AG04449 (cell line): ENCODE measurements at regions not wholly inside any gene's neighbourhood (a gene's known extent, or its start where the extent isn't known, plus 50 kb on each side); places are given as distances from the start of the nearest gene placed in this dataset.
"Not testable (repeated sequence)": the region's sequence is repeated elsewhere in the genome, so short reads cannot be mapped to it uniquely, and the experiment has no call there.

Source experiments
- CTCF ChIA-PET: fragments of 350-600 bp; formaldehyde crosslinking; extraction: SDS; loops from one replicate; lab custom pipeline; 2021; ENCODE audit warnings: antibody characterized with exemption; lab: Yijun Ruan, JAX
- POLR2A ChIA-PET: fragments of 400-600, 350-600 bp; formaldehyde crosslinking; extraction: SDS; loops from one replicate; lab custom pipeline; 2020; ENCODE audit warnings: antibody characterized with exemption, inconsistent platforms; lab: Yijun Ruan, JAX
- DNase-seq: peaks from one replicate; pipeline ENCODE4 v3.0.0-alpha.2; 2010; ENCODE audit warnings: low read depth, low spot score
- H3K4me3 ChIP-seq: 2 replicates; pipeline ENCODE4 v1.5.1; 2011; ENCODE audit warnings: low read depth, mild to moderate bottlenecking, control low read depth, low read length
- TF ChIP-seq, protein P1 (sequence below): IDR thresholded peaks from one replicate; pipeline ENCODE4 v1.5.1; 2011; ENCODE audit warnings: mild to moderate bottlenecking, moderate library complexity, low read length, control low read depth, inconsistent platforms; ENCODE audit not compliant: insufficient read depth; ENCODE audit errors: missing control alignments

- TF ChIP-seq, protein P1, sequence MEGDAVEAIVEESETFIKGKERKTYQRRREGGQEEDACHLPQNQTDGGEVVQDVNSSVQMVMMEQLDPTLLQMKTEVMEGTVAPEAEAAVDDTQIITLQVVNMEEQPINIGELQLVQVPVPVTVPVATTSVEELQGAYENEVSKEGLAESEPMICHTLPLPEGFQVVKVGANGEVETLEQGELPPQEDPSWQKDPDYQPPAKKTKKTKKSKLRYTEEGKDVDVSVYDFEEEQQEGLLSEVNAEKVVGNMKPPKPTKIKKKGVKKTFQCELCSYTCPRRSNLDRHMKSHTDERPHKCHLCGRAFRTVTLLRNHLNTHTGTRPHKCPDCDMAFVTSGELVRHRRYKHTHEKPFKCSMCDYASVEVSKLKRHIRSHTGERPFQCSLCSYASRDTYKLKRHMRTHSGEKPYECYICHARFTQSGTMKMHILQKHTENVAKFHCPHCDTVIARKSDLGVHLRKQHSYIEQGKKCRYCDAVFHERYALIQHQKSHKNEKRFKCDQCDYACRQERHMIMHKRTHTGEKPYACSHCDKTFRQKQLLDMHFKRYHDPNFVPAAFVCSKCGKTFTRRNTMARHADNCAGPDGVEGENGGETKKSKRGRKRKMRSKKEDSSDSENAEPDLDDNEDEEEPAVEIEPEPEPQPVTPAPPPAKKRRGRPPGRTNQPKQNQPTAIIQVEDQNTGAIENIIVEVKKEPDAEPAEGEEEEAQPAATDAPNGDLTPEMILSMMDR, result no peak
- POLR2A ChIA-PET, result no interaction called here
- CTCF ChIA-PET, result interaction anchor here (1.2 kb wide), 1 partner anchor 12 kb away, joined by 4 read pairs; no protein-coding TSS in a partner anchor
- H3K4me3 ChIP-seq, result no peak overlapping the region
- no peak for DNase-seq
Observed at GRCh38 chr7:1355568-1356340, 103.5 kb downstream of the MICALL2 start.

- CTCF ChIA-PET, result not testable (repeated sequence)
Observed at GRCh38 chr7:1356853-1357252, 102.4 kb downstream of the MICALL2 start.

GRCh38 chr7:1357260-1357600 lies 102.0 kb downstream of the MICALL2 start:
- POLR2A ChIA-PET, H3K4me3 ChIP-seq, CTCF ChIA-PET, DNase-seq: not testable (repeated sequence)

More at GRCh38 chr7:1356853-1357252, 102.4 kb downstream of the MICALL2 start:
- H3K4me3 ChIP-seq, POLR2A ChIA-PET, DNase-seq: not testable (repeated sequence)

- no peak overlapping the region for H3K4me3 ChIP-seq
- CTCF ChIA-PET, result no interaction called here
- no peak for DNase-seq
- POLR2A ChIA-PET, result no interaction called here
- TF ChIP-seq, protein P1, result no peak
Observed at GRCh38 chr7:1357601-1358271, 101.5 kb downstream of the MICALL2 start.

DNA sequence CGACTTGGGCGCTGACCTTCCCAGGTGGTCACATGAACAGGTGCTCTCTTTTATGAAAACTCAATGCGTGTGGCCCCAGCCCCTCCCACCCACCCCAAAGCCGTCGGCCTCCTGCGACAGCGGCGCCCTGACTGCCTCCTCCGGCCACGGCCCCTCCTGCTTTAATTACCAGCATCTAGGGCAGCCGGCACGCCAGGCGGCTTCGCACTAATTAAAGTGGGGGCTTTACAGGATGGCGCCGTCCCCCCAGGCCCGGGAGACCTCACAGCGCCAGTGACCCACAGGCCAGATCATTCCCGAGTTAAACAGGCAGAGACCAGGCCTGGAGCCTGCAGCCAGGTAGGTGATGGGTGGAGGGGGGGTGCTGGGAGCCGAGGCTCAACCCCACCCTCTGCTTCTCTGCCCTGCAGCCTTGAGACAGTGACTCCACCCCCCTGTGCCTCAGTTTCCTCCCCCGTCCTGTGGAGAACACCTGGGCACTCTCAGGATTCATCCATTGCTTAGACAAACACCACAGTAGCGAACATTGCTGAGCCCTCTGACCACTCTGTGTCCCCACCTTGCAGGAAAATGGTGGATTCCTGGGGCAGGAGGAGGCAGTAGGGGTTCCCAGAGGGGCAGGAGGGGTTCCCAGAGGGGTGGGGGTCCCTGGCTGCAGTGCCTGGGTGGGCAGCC lies 100.8 kb downstream of the MICALL2 start:
- no peak overlapping the region for H3K4me3 ChIP-seq
- DNase-seq, result no peak
- CTCF ChIA-PET, result no interaction called here
- TF ChIP-seq, protein P1, result no peak
- POLR2A ChIA-PET, result no interaction called here

GRCh38 chr7:1359051-1359400 lies 100.2 kb downstream of the MICALL2 start:
- no peak overlapping the region for H3K4me3 ChIP-seq
- ChIA-PET CTCF (no interaction called here), POLR2A (no interaction called here)
- TF ChIP-seq, protein P1, result no peak
- DNase-seq, result no peak

DNA sequence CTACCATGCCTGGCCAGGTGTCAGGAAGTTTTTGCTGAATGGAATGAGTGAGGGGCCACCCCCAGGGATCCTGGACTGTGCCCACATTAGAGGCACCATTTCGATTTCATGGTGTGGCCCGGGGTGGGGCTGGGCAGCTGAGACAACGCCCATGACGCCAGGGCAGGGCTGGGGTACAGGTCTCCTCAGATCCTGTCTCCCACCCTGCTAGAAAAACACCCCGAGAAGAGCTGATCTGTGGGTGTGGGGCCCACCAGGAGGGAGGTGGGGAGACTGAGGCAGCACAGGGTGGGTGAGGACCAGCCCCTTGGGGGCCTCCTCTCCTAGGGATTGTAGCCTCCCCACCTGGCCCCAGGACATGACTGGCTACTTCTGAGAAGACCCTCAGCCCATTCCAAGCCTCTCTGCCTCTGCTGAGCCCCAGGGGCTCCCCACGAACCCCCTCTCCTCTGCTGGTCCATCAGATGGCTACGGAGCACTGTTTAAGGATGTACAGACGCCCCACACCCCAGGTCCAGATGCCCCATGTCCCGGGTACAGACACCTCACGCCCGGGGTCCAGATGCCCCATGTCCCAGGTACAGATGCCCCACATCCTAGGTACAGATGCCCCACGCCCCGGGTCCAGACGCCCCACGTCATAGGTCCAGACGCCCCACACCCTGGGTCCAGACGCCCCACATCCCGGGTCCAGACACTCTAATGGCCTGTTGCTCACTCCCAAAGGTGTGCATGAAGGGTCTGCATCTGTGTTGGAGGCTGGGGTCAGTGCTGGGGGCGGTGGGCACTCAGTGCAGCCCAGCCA lies 99.4 kb downstream of the MICALL2 start:
- ChIA-PET CTCF (no interaction called here), POLR2A (no interaction called here)

More for the DNA sequence above, 99.4 kb downstream of the MICALL2 start:
- TF ChIP-seq, protein P1, result no peak
- DNase-seq, result no peak
- H3K4me3 ChIP-seq, result no peak overlapping the region
